ENCODE measurements at regions not wholly inside any gene's neighbourhood (a gene's known extent, or its start where the extent isn't known, plus 50 kb on each side); places are given as distances from the start of the nearest gene placed in this dataset.

- H3K9me3 Mint-ChIP-seq, result no peaks in the 10 kb centered on the region
- no peaks in the 10 kb centered on the region for H3K27me3 Mint-ChIP-seq (ENCODE audit: low read depth)
- H3K4me3 Mint-ChIP-seq, result no peak overlapping the region
- TF ChIP-seq CTCF (IDR thresholded peaks at IDR 0.05; ENCODE audit: unreplicated experiment), result no peak
- H3K36me3 Mint-ChIP-seq, result no peaks in the 10 kb centered on the region
- H3K27ac Mint-ChIP-seq, result no peak overlapping the region
- no peak for DNase-seq (ENCODE audit: low spot score in 2 of 2, unreplicated experiment in 2 of 2)
- H3K4me1 Mint-ChIP-seq, result no peaks in the 10 kb centered on the region
Measured at GRCh38 chr10:65720901-65721300, 1204.9 kb upstream of the LRRTM3 start.

- Mint-ChIP-seq H3K4me1 (no peaks in the 10 kb centered on the region), H3K36me3 (no peaks in the 10 kb centered on the region), H3K4me3 (no peak overlapping the region), H3K27ac (no peak overlapping the region), H3K27me3 (ENCODE audit: low read depth) (no peaks in the 10 kb centered on the region), H3K9me3 (peaks cover 4% of the 10 kb centered on the region)
- no peak for TF ChIP-seq CTCF (IDR thresholded peaks at IDR 0.05; ENCODE audit: unreplicated experiment)
- no peak for DNase-seq (ENCODE audit: low spot score in 2 of 2, unreplicated experiment in 2 of 2)
Measured at GRCh38 chr10:65723525-65723924, 1202.3 kb upstream of the LRRTM3 start.

GRCh38 chr10:65735382-65735781, 1190.5 kb upstream of the LRRTM3 start:
- TF ChIP-seq CTCF (IDR thresholded peaks at IDR 0.05; ENCODE audit: unreplicated experiment), result no peak
- no peaks in the 10 kb centered on the region for H3K4me1 Mint-ChIP-seq
- no peaks in the 10 kb centered on the region for H3K36me3 Mint-ChIP-seq
- H3K4me3 Mint-ChIP-seq, result no peak overlapping the region
- no peak for DNase-seq (ENCODE audit: low spot score in 2 of 2, unreplicated experiment in 2 of 2)
- no peaks in the 10 kb centered on the region for H3K27me3 Mint-ChIP-seq (ENCODE audit: low read depth)
- H3K27ac Mint-ChIP-seq, result no peak overlapping the region
- peaks cover 2% of the 10 kb centered on the region for H3K9me3 Mint-ChIP-seq

GRCh38 chr10:65742906-65743305, 1182.9 kb upstream of the LRRTM3 start:
- H3K9me3 Mint-ChIP-seq, result peaks cover 3% of the 10 kb centered on the region
- H3K36me3 Mint-ChIP-seq, result no peaks in the 10 kb centered on the region
- H3K27me3 Mint-ChIP-seq (ENCODE audit: low read depth), result no peaks in the 10 kb centered on the region
- TF ChIP-seq CTCF (IDR thresholded peaks at IDR 0.05; ENCODE audit: unreplicated experiment), result no peak
- no peak for DNase-seq (ENCODE audit: low spot score in 2 of 2, unreplicated experiment in 2 of 2)
- H3K27ac Mint-ChIP-seq, result no peak overlapping the region
- no peaks in the 10 kb centered on the region for H3K4me1 Mint-ChIP-seq
- H3K4me3 Mint-ChIP-seq, result no peak overlapping the region

- DNase-seq (ENCODE audit: low spot score in 2 of 2, unreplicated experiment in 2 of 2), result no peak
- no peak overlapping the region for H3K27ac Mint-ChIP-seq
Measured at GRCh38 chr10:65751218-65751617, 1174.6 kb upstream of the LRRTM3 start.

More at GRCh38 chr10:65751218-65751617, 1174.6 kb upstream of the LRRTM3 start:
- TF ChIP-seq CTCF (IDR thresholded peaks at IDR 0.05; ENCODE audit: unreplicated experiment), result no peak
- no peaks in the 10 kb centered on the region for H3K36me3 Mint-ChIP-seq
- no peak overlapping the region for H3K4me3 Mint-ChIP-seq
- H3K27me3 Mint-ChIP-seq (ENCODE audit: low read depth), result no peaks in the 10 kb centered on the region
- peaks cover 3% of the 10 kb centered on the region for H3K9me3 Mint-ChIP-seq
- H3K4me1 Mint-ChIP-seq, result no peaks in the 10 kb centered on the region

Measured in mesothelial cell of epicardium (in vitro differentiated cells).